ENCODE measurements at regions not wholly inside any gene's neighbourhood (a gene's known extent, or its start where the extent isn't known, plus 50 kb on each side); places are given as distances from the start of the nearest gene placed in this dataset.
A peak's percentile ranks its signal among the peaks of the same experiment; 100 is the strongest.

DNA sequence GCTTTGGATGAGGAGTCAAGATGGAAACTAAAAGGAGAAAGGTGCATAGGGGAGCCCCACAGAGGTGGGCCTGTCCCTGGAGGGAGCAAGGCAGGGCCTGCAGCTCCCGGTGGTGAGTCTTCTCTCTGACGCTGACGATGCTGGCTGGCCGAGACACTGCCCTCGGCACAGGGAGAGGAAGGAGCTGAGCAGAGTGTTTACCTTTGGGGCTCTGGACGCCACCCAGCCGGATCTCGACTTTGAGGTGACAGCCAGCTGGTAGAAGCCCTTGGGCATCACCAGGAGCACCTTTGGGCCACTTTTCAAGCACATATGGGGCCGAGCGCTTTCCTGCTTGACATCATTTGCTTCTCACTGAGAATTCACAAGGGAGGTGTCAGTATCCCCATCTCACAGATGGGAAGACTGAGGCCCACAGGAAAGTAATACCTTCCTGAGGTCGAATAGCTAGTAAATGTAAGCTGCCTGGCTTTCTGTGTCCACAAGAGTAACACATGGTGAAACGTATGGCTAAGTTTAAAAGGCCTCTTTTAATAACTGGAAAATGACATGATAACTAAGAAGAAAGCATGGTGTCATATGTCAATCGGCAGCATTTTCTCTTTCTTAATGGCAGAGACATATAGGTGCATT, 294.3 kb upstream of the TNRC6C start:
- no peak for DNase-seq (ENCODE audit: low read depth)
- no peak overlapping the region for H3K4me3 ChIP-seq (ENCODE audit: low read depth, low read length)
- TF ChIP-seq, protein P1, sequence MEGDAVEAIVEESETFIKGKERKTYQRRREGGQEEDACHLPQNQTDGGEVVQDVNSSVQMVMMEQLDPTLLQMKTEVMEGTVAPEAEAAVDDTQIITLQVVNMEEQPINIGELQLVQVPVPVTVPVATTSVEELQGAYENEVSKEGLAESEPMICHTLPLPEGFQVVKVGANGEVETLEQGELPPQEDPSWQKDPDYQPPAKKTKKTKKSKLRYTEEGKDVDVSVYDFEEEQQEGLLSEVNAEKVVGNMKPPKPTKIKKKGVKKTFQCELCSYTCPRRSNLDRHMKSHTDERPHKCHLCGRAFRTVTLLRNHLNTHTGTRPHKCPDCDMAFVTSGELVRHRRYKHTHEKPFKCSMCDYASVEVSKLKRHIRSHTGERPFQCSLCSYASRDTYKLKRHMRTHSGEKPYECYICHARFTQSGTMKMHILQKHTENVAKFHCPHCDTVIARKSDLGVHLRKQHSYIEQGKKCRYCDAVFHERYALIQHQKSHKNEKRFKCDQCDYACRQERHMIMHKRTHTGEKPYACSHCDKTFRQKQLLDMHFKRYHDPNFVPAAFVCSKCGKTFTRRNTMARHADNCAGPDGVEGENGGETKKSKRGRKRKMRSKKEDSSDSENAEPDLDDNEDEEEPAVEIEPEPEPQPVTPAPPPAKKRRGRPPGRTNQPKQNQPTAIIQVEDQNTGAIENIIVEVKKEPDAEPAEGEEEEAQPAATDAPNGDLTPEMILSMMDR (conservative IDR thresholded peaks at IDR 0.05; ENCODE audit: low read depth, low read length): no peak

DNA sequence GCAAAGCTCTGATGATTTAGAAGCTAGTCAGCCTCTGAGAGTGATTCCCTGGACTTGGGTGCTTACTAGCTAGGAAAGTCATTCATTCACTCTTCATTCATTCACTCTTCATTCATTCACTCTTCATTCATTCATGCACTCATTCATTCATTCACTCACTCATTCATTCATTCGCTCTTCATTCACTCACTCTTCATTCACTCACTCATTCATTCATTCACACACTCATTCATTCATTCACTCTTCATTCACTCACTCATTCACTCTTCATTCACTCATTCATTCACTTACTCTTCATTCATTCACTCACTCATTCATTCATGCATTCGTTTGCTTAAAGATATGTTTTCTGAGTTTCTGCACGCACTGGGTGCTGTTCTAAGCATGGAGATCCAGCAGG, 292.7 kb upstream of the TNRC6C start:
- H3K4me3 ChIP-seq (ENCODE audit: low read depth, low read length): no peak overlapping the region
- DNase-seq (ENCODE audit: low read depth): no peak
- TF ChIP-seq, protein P1 (conservative IDR thresholded peaks at IDR 0.05; ENCODE audit: low read depth, low read length): no peak

DNA sequence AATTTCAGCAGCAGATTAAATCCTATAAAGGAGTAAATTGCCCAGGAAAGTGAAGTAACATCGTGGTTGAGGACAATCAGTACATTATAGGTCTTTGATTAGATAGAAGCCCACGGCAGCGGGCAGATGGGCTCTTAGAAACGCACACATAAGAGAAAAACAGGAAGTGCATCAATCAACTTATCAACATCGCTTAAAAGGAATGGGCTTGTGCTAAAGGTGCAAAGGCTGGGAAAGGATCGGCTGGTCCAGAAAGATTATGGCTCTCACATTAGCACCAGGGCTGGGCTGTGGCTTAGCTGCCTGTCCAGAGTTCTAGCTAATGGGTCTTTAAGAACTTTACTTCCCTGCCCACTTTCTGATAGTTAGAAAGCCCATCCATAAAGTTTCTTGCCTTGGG, 292.0 kb upstream of the TNRC6C start:
- H3K4me3 ChIP-seq (ENCODE audit: low read depth, low read length): no peak overlapping the region
- TF ChIP-seq, protein P1 (conservative IDR thresholded peaks at IDR 0.05; ENCODE audit: low read depth, low read length): no peak

DNA sequence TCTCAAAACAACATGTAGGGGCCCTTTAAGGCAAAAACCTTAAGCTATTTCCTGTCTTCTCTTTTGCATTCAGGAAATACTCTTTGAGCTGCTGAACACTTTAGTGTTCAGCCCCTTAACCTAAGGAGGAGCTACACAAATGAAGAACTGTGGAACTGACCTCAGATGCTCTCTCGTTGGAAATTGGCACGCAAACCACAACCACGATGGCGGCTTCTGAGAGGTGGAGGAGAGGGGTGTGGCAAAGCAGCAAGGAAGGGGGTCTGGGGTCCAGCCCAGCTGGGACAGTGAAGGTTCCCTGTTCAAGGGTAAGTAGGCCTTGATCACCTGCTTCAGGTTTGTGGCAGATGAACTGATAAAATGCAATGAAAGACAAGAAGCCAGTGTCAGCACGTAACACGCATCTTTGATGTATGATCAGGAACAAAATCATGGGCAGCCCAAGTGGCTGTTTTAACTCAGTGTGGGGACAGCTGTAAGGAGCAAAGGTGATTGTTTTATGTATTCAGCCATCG, 291.6 kb upstream of the TNRC6C start:
- TF ChIP-seq, protein P1 (conservative IDR thresholded peaks at IDR 0.05; ENCODE audit: low read depth, low read length): no peak
- H3K4me3 ChIP-seq (ENCODE audit: low read depth, low read length): no peak overlapping the region
- DNase-seq (ENCODE audit: low read depth): no peak

More for the DNA sequence above, 292.0 kb upstream of the TNRC6C start:
- no peak for DNase-seq (ENCODE audit: low read depth)

DNA sequence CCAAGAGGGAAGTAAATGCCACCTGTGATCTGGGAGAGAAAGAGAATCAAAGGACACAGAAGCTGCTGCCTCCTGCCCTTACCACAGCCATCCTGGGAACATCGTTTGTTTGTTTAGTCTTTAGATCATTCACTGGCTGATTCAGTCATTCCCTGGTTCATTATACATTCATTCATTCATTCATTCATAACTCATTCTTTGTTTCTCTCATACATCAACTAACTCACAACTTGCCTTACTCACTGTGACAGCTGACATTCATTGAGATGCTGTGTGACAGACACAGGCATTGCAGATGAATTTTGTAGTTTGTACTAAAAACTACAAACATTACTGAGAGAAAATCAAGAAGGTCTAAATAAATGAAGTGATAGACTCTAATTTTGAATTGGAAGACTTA, 291.0 kb upstream of the TNRC6C start:
- TF ChIP-seq, protein P1 (conservative IDR thresholded peaks at IDR 0.05; ENCODE audit: low read depth, low read length): no peak
- DNase-seq (ENCODE audit: low read depth): no peak
- H3K4me3 ChIP-seq (ENCODE audit: low read depth, low read length): no peak overlapping the region

DNA sequence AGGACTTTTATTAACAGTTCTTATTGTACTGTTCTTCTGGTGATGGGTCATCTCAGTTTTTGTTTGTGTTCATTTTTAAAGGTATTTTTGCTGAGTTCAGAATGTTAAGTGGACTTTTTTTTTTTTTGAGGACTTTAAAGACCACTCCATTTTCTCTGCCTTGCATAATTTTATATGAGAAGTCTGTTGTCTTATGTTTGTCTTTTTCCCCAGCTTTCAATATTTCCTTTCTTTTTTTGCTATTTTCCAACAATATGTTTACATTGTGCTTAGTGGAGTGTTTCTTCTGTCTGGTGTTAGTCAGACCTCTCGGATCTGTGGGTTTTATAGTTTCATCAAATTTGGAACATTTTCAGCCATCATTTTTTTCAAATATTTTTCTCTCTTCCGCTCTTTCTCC, 290.0 kb upstream of the TNRC6C start:
- no peak overlapping the region for H3K4me3 ChIP-seq (ENCODE audit: low read depth, low read length)
- no peak for DNase-seq (ENCODE audit: low read depth)
- TF ChIP-seq, protein P1 (conservative IDR thresholded peaks at IDR 0.05; ENCODE audit: low read depth, low read length): no peak

DNA sequence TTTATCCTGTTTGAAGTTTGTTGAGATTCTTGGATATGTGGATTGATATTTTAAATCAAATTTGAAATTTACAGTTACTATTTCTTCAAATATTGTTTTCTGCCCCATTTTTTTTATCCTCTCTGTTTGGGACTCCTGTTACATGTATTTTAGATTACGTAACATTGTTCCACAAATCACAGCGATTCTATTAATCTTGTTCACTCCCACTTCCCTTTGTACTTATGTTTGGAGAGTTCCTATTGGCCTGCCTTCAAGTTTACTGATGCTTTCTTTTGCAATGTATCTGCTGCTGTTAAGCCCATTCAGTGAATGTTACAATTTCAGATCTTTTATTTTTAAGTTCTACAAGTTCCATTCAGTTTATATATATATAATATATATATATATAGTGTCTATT, 288.3 kb upstream of the TNRC6C start:
- peak; percentile 8 for DNase-seq (ENCODE audit: low read depth)
- TF ChIP-seq, protein P1 (conservative IDR thresholded peaks at IDR 0.05; ENCODE audit: low read depth, low read length): no peak
- no peak overlapping the region for H3K4me3 ChIP-seq (ENCODE audit: low read depth, low read length)
